HG03354 (cell line): ENCODE measurements at regions not wholly inside any gene's neighbourhood (a gene's known extent, or its start where the extent isn't known, plus 50 kb on each side); places are given as distances from the start of the nearest gene placed in this dataset.
A peak's percentile ranks its signal among the peaks of the same experiment; 100 is the strongest.
"Not testable (repeated sequence)": the region's sequence is repeated elsewhere in the genome, so short reads cannot be mapped to it uniquely, and the experiment has no call there.

Experiments
- ATAC-seq: cut with Tn5 transposase; IDR thresholded peaks from one replicate; pipeline ENCODE4 v1.9.1; 2021; ENCODE audit warnings: mild to moderate bottlenecking; ENCODE audit not compliant: unreplicated experiment, poor library complexity, severe bottlenecking

- ATAC-seq = no peak
Measured at GRCh38 chr9:108768744-108769143, 87.0 kb downstream of the ACTL7B start.

GRCh38 chr9:108766626-108767161 is 89.1 kb downstream of the ACTL7B start:
- no peak for ATAC-seq

- no peak for ATAC-seq
Measured at GRCh38 chr9:108765265-108765664, 90.5 kb downstream of the ACTL7B start.

GRCh38 chr9:108762348-108763055 is 93.3 kb downstream of the ACTL7B start:
- no peak for ATAC-seq

GRCh38 chr9:108761655-108762347 is 94.0 kb downstream of the ACTL7B start:
- peak; percentile 74 for ATAC-seq

GRCh38 chr9:108760841-108761240 is 94.9 kb downstream of the ACTL7B start:
- no peak for ATAC-seq

GRCh38 chr9:108759835-108760234 is 96.0 kb downstream of the ACTL7B start:
- ATAC-seq = no peak

GRCh38 chr9:108759399-108759798 is 96.4 kb downstream of the ACTL7B start:
- ATAC-seq = no peak

- ATAC-seq = no peak
Measured at GRCh38 chr9:108756746-108757490, 98.9 kb downstream of the ACTL7B start.

GRCh38 chr9:108755979-108756378 is 99.8 kb downstream of the ACTL7B start:
- peak; percentile 78 for ATAC-seq

- ATAC-seq = no peak
Measured at GRCh38 chr9:108751369-108751768, 104.4 kb downstream of the ACTL7B start.

- ATAC-seq = no peak
Measured at GRCh38 chr9:108750661-108751215, 105.0 kb downstream of the ACTL7B start.

- ATAC-seq = no peak
Measured at GRCh38 chr9:108748776-108749175, 107.0 kb downstream of the ACTL7B start.

- ATAC-seq = no peak
Measured at GRCh38 chr9:108746864-108747263, 108.9 kb downstream of the ACTL7B start.

- ATAC-seq = no peak
Measured at GRCh38 chr9:108746001-108746400, 109.8 kb downstream of the ACTL7B start.

- ATAC-seq = no peak
Measured at GRCh38 chr9:108744641-108745040, 111.1 kb downstream of the ACTL7B start.

- ATAC-seq = no peak
Measured at GRCh38 chr9:108743901-108744371, 111.8 kb downstream of the ACTL7B start.

- no peak for ATAC-seq
Measured at GRCh38 chr9:108743416-108743815, 112.4 kb downstream of the ACTL7B start.

- ATAC-seq = no peak
Measured at GRCh38 chr9:108742191-108742590, 113.6 kb downstream of the ACTL7B start.

GRCh38 chr9:108731292-108731691 is 124.5 kb downstream of the ACTL7B start:
- not testable (repeated sequence) for ATAC-seq
